ENCODE measurements at regions not wholly inside any gene's neighbourhood (a gene's known extent, or its start where the extent isn't known, plus 50 kb on each side); places are given as distances from the start of the nearest gene placed in this dataset.

GRCh38 chr10:58971796-58972491 lies 204.5 kb upstream of the PHYHIPL start:
- no peak for DNase-seq

- DNase-seq: no peak
Observed at GRCh38 chr10:58972576-58973234, 203.7 kb upstream of the PHYHIPL start.

GRCh38 chr10:58973235-58973595 lies 203.2 kb upstream of the PHYHIPL start:
- no peak for DNase-seq

GRCh38 chr10:58976254-58976653 lies 200.2 kb upstream of the PHYHIPL start:
- no peak for DNase-seq

GRCh38 chr10:58979711-58980110 lies 196.7 kb upstream of the PHYHIPL start:
- DNase-seq: no peak

- DNase-seq: no peak
Observed at GRCh38 chr10:58980826-58981415, 195.5 kb upstream of the PHYHIPL start.

GRCh38 chr10:58981846-58982245 lies 194.6 kb upstream of the PHYHIPL start:
- DNase-seq: no peak

GRCh38 chr10:58982470-58983239 lies 193.8 kb upstream of the PHYHIPL start:
- DNase-seq: no peak

GRCh38 chr10:58985216-58985615 lies 191.2 kb upstream of the PHYHIPL start:
- no peak for DNase-seq

GRCh38 chr10:58989486-58990039 lies 186.9 kb upstream of the PHYHIPL start:
- DNase-seq: no peak

- DNase-seq: no peak
Observed at GRCh38 chr10:58990693-58991092, 185.8 kb upstream of the PHYHIPL start.

- DNase-seq: no peak
Observed at GRCh38 chr10:58991856-58992255, 184.6 kb upstream of the PHYHIPL start.

- DNase-seq: no peak
Observed at GRCh38 chr10:58992830-58993460, 183.5 kb upstream of the PHYHIPL start.

- DNase-seq: no peak
Observed at GRCh38 chr10:58993480-58994221, 182.8 kb upstream of the PHYHIPL start.

- no peak for DNase-seq
Observed at GRCh38 chr10:58994226-58995057, 182.0 kb upstream of the PHYHIPL start.

- no peak for DNase-seq
Observed at GRCh38 chr10:58995058-58995596, 181.3 kb upstream of the PHYHIPL start.

GRCh38 chr10:58996063-58996462 lies 180.4 kb upstream of the PHYHIPL start:
- no peak for DNase-seq

GRCh38 chr10:58996866-58997265 lies 179.6 kb upstream of the PHYHIPL start:
- DNase-seq: no peak

GRCh38 chr10:58998924-58999713 lies 177.3 kb upstream of the PHYHIPL start:
- no peak for DNase-seq
